ENCODE measurements at regions not wholly inside any gene's neighbourhood (a gene's known extent, or its start where the extent isn't known, plus 50 kb on each side); places are given as distances from the start of the nearest gene placed in this dataset.

GRCh38 chr1:38561725-38562124 is 297.8 kb downstream of the RRAGC start:
- WGBS: 47% methylated on average over 12 of the region's 12 CpGs
- intact Hi-C loops (cut with DNase I): no loop called here
- Histone ChIP-seq H3K9me3 (no peaks in the 10 kb centered on the region), H3K4me1 (peaks cover 8 to 17% (median 14%) of the 10 kb centered on the region in 4 donors), H3K36me3 (no peaks in the 10 kb centered on the region), H3K27me3 (peaks cover 0 to 43% (median 0%) of the 10 kb centered on the region in 4 donors), H3K27ac (replicated peaks in 1 of 4) (no peak overlapping the region), H3K4me3 (no peak overlapping the region)
- DNase-seq (ENCODE audit: extremely low spot score): no peak
- TF ChIP-seq POLR2A (IDR thresholded peaks at IDR 0.05; ENCODE audit: low read depth): no peak
- no peak for TF ChIP-seq POLR2AphosphoS5 (IDR thresholded peaks at IDR 0.05)
- no peak for TF ChIP-seq EP300 (IDR thresholded peaks at IDR 0.05)
- TF ChIP-seq CTCF (IDR thresholded peaks at IDR 0.05): no peak

DNA sequence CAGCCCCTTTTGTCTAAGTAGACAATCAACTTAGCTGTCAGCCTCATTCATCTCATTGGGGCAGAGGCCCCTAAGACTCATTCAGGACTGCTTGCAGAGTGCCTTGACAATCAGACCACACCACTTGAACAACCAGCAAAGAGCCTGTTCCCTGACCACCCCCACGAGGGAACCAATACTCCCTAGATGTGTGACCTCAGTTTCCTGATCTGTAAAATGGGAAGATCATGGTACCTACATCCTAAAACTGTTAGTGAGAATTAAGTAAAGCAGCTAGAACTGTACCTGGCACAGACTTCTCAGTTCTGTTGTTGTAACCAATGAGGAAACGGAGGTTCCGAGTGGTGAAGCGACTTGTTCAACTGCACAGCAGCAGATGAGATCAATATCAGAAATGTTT is 298.5 kb downstream of the RRAGC start:
- H3K36me3 ChIP-seq: no peaks in the 10 kb centered on the region
- peaks cover 8 to 17% (median 14%) of the 10 kb centered on the region in 4 donors for H3K4me1 ChIP-seq
- no peaks in the 10 kb centered on the region for H3K9me3 ChIP-seq
- TF ChIP-seq EP300 (IDR thresholded peaks at IDR 0.05): no peak
- TF ChIP-seq POLR2AphosphoS5 (IDR thresholded peaks at IDR 0.05): no peak
- TF ChIP-seq POLR2A (IDR thresholded peaks at IDR 0.05; ENCODE audit: low read depth): no peak
- no peak for TF ChIP-seq CTCF (IDR thresholded peaks at IDR 0.05)
- no peak for DNase-seq (ENCODE audit: extremely low spot score)
- intact Hi-C loops (cut with DNase I): no loop called here
- H3K27me3 ChIP-seq: peaks cover 0 to 43% (median 0%) of the 10 kb centered on the region in 4 donors
- no peak overlapping the region for H3K27ac ChIP-seq (replicated peaks in 1 of 4)
- no peak overlapping the region for H3K4me3 ChIP-seq
- 83% methylated on average over 4 of the region's 4 CpGs for WGBS

DNA sequence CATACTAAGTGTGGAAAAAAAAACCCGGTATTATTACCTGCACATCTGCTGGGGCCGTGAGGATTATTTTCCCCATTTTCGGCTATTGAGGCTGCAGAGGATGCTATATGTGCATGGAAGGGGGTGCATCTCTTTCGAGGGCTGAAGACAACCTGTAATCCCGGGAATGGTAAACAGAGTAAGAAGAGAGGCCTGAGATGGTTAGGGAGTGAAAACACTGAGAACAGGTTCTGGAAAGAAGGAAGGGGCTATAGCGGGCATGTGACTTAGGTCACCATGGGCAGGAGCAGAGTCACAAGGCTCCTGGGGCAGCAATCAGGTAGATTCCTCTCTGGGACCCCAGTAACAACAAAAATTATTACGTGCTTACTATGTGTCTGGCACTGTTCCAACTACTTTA is 299.1 kb downstream of the RRAGC start:
- H3K27me3 ChIP-seq: peaks cover 0 to 38% (median 0%) of the 10 kb centered on the region in 4 donors
- no peak overlapping the region for H3K4me3 ChIP-seq
- TF ChIP-seq POLR2A (IDR thresholded peaks at IDR 0.05; ENCODE audit: low read depth): no peak
- no peak for TF ChIP-seq EP300 (IDR thresholded peaks at IDR 0.05)
- no peak for TF ChIP-seq CTCF (IDR thresholded peaks at IDR 0.05)
- TF ChIP-seq POLR2AphosphoS5 (IDR thresholded peaks at IDR 0.05): no peak
- H3K36me3 ChIP-seq: no peaks in the 10 kb centered on the region
- intact Hi-C loops (cut with DNase I): no loop called here
- WGBS: 82% methylated on average over 7 of the region's 7 CpGs
- H3K9me3 ChIP-seq: no peaks in the 10 kb centered on the region
- DNase-seq (ENCODE audit: extremely low spot score): no peak
- peaks cover 8 to 17% (median 14%) of the 10 kb centered on the region in 4 donors for H3K4me1 ChIP-seq
- H3K27ac ChIP-seq (replicated peaks in 1 of 4): no peak overlapping the region

- Histone ChIP-seq H3K9me3 (no peaks in the 10 kb centered on the region), H3K4me1 (peaks cover 8 to 17% (median 14%) of the 10 kb centered on the region in 4 donors), H3K27ac (replicated peaks in 1 of 4) (no peak overlapping the region), H3K36me3 (no peaks in the 10 kb centered on the region), H3K4me3 (peak overlapping the region; percentile 1 to 37 (median 26)), H3K27me3 (peaks cover 0 to 32% (median 0%) of the 10 kb centered on the region in 4 donors)
- no peak for DNase-seq (ENCODE audit: extremely low spot score)
- WGBS: 31% methylated on average over 33 of the region's 33 CpGs
- intact Hi-C loops (cut with DNase I): no loop called here
- TF ChIP-seq EP300 (IDR thresholded peaks at IDR 0.05) (no peak), CTCF (IDR thresholded peaks at IDR 0.05) (no peak), POLR2AphosphoS5 (IDR thresholded peaks at IDR 0.05) (no peak), POLR2A (IDR thresholded peaks at IDR 0.05; ENCODE audit: low read depth) (no peak)
These were observed 300.0 kb downstream of the RRAGC start for GRCh38 chr1:38559446-38560165.
